ENCODE measurements at regions not wholly inside any gene's neighbourhood (a gene's known extent, or its start where the extent isn't known, plus 50 kb on each side); places are given as distances from the start of the nearest gene placed in this dataset.

DNA sequence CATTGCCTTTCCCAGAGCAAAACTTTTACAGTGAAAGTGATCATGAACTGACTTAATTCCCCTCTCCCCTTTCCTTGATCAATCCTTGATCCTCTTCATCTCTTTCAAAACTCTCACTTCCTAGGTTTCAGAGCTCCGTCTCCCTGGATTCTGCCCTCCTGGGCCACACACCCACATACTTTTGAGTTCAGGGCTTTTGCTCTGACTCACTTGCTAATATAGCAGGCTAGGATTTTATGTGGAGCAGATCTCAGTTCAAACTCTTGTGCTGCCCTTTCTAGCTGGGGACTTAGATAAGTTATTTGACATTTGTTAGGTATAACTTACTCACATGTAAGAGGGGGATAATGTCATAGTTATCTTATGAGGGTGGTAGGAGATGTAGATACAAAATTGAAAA lies 109.1 kb upstream of the MLIP start:
- no peaks in the 10 kb centered on the region for H3K36me3 ChIP-seq (replicated peaks; ENCODE audit: insufficient read depth, low read length)
- no peaks in the 10 kb centered on the region for H4K20me1 ChIP-seq (ENCODE audit: insufficient read depth, low read length)
- no peak overlapping the region for H3K27ac ChIP-seq (ENCODE audit: low read length)
- H3K9me3 ChIP-seq (replicated peaks; ENCODE audit: insufficient read depth, low read length) = no peaks in the 10 kb centered on the region
- no peaks in the 10 kb centered on the region for H3K4me1 ChIP-seq (ENCODE audit: low read length)
- no peaks in the 10 kb centered on the region for H3K27me3 ChIP-seq (replicated peaks; ENCODE audit: insufficient read depth, low read length)
- no peaks in the 10 kb centered on the region for H3K79me2 ChIP-seq (ENCODE audit: low read length)
- no peak overlapping the region for H3K9ac ChIP-seq (ENCODE audit: low read length)
- no peak for DNase-seq
- TF ChIP-seq, protein P1, sequence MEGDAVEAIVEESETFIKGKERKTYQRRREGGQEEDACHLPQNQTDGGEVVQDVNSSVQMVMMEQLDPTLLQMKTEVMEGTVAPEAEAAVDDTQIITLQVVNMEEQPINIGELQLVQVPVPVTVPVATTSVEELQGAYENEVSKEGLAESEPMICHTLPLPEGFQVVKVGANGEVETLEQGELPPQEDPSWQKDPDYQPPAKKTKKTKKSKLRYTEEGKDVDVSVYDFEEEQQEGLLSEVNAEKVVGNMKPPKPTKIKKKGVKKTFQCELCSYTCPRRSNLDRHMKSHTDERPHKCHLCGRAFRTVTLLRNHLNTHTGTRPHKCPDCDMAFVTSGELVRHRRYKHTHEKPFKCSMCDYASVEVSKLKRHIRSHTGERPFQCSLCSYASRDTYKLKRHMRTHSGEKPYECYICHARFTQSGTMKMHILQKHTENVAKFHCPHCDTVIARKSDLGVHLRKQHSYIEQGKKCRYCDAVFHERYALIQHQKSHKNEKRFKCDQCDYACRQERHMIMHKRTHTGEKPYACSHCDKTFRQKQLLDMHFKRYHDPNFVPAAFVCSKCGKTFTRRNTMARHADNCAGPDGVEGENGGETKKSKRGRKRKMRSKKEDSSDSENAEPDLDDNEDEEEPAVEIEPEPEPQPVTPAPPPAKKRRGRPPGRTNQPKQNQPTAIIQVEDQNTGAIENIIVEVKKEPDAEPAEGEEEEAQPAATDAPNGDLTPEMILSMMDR (IDR thresholded peaks at IDR 0.05; ENCODE audit: low read length) = no peak
- TF ChIP-seq EZH2phosphoT487 (IDR thresholded peaks at IDR 0.05; ENCODE audit: low read length) (no peak), EZH2 (optimal IDR thresholded peaks at IDR 0.05; ENCODE audit: low read depth, low read length) (no peak)
- no peak overlapping the region for H3K4me3 ChIP-seq (ENCODE audit: low read length)
- H3F3A ChIP-seq (ENCODE audit: insufficient read depth, low read length) = no peaks in the 10 kb centered on the region
- no peak overlapping the region for H2AFZ ChIP-seq (ENCODE audit: low read length)
- H3K4me2 ChIP-seq (ENCODE audit: low read depth, low read length) = no peak overlapping the region
- no peaks in the 10 kb centered on the region for H3K9me2 ChIP-seq (replicated peaks; ENCODE audit: insufficient read depth, low read length)

- H3K9me2 ChIP-seq (replicated peaks; ENCODE audit: insufficient read depth, low read length) = no peaks in the 10 kb centered on the region
- no peaks in the 10 kb centered on the region for H3K36me3 ChIP-seq (replicated peaks; ENCODE audit: insufficient read depth, low read length)
- H3K4me1 ChIP-seq (ENCODE audit: low read length) = no peaks in the 10 kb centered on the region
- H4K20me1 ChIP-seq (ENCODE audit: insufficient read depth, low read length) = no peaks in the 10 kb centered on the region
- no peaks in the 10 kb centered on the region for H3K79me2 ChIP-seq (ENCODE audit: low read length)
- no peak overlapping the region for H3K4me2 ChIP-seq (ENCODE audit: low read depth, low read length)
- no peak overlapping the region for H3K4me3 ChIP-seq (ENCODE audit: low read length)
- no peaks in the 10 kb centered on the region for H3K9me3 ChIP-seq (replicated peaks; ENCODE audit: insufficient read depth, low read length)
- H3K9ac ChIP-seq (ENCODE audit: low read length) = no peak overlapping the region
- H3K27me3 ChIP-seq (replicated peaks; ENCODE audit: insufficient read depth, low read length) = no peaks in the 10 kb centered on the region
- H2AFZ ChIP-seq (ENCODE audit: low read length) = no peak overlapping the region
- DNase-seq = no peak
- no peaks in the 10 kb centered on the region for H3F3A ChIP-seq (ENCODE audit: insufficient read depth, low read length)
- no peak overlapping the region for H3K27ac ChIP-seq (ENCODE audit: low read length)
- TF ChIP-seq, protein P1 (IDR thresholded peaks at IDR 0.05; ENCODE audit: low read length) = no peak
- TF ChIP-seq EZH2phosphoT487 (IDR thresholded peaks at IDR 0.05; ENCODE audit: low read length) (no peak), EZH2 (optimal IDR thresholded peaks at IDR 0.05; ENCODE audit: low read depth, low read length) (no peak)
Measured at GRCh38 chr6:54003316-54003715, 107.9 kb upstream of the MLIP start.

DNA sequence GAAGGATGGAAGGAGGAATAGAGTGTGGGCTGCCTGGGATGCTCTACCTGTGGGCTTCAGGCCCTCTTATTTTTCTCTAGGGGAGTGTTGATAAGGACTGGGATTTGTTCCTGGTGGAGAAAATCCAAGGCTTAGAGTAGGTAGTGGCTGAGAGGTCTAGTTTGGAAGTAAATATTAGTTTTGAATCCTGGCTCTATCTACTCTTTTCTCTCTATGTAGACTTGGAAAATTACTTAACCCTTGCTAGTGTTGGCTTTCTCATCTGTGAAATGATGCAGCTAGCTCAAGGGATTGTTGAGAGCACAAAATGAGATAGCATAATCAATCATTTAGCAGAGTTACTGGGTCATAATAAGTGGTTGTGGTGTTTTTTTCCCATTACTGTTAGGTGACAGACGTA lies 102.7 kb upstream of the MLIP start:
- no peak overlapping the region for H3K9ac ChIP-seq (ENCODE audit: low read length)
- no peak overlapping the region for H3K4me3 ChIP-seq (ENCODE audit: low read length)
- H3K9me2 ChIP-seq (replicated peaks; ENCODE audit: insufficient read depth, low read length) = no peaks in the 10 kb centered on the region
- H2AFZ ChIP-seq (ENCODE audit: low read length) = no peak overlapping the region
- H3K27me3 ChIP-seq (replicated peaks; ENCODE audit: insufficient read depth, low read length) = no peaks in the 10 kb centered on the region
- H3K79me2 ChIP-seq (ENCODE audit: low read length) = no peaks in the 10 kb centered on the region
- no peaks in the 10 kb centered on the region for H3K9me3 ChIP-seq (replicated peaks; ENCODE audit: insufficient read depth, low read length)
- TF ChIP-seq EZH2 (optimal IDR thresholded peaks at IDR 0.05; ENCODE audit: low read depth, low read length) (no peak), EZH2phosphoT487 (IDR thresholded peaks at IDR 0.05; ENCODE audit: low read length) (no peak)
- TF ChIP-seq, protein P1 (IDR thresholded peaks at IDR 0.05; ENCODE audit: low read length) = no peak
- H3K4me1 ChIP-seq (ENCODE audit: low read length) = no peaks in the 10 kb centered on the region
- no peaks in the 10 kb centered on the region for H3K36me3 ChIP-seq (replicated peaks; ENCODE audit: insufficient read depth, low read length)
- no peak overlapping the region for H3K4me2 ChIP-seq (ENCODE audit: low read depth, low read length)
- H3K27ac ChIP-seq (ENCODE audit: low read length) = no peak overlapping the region
- no peaks in the 10 kb centered on the region for H4K20me1 ChIP-seq (ENCODE audit: insufficient read depth, low read length)
- H3F3A ChIP-seq (ENCODE audit: insufficient read depth, low read length) = no peaks in the 10 kb centered on the region
- no peak for DNase-seq
